ENCODE measurements at regions not wholly inside any gene's neighbourhood (a gene's known extent, or its start where the extent isn't known, plus 50 kb on each side); places are given as distances from the start of the nearest gene placed in this dataset.

- TF ChIP-seq, protein P1, sequence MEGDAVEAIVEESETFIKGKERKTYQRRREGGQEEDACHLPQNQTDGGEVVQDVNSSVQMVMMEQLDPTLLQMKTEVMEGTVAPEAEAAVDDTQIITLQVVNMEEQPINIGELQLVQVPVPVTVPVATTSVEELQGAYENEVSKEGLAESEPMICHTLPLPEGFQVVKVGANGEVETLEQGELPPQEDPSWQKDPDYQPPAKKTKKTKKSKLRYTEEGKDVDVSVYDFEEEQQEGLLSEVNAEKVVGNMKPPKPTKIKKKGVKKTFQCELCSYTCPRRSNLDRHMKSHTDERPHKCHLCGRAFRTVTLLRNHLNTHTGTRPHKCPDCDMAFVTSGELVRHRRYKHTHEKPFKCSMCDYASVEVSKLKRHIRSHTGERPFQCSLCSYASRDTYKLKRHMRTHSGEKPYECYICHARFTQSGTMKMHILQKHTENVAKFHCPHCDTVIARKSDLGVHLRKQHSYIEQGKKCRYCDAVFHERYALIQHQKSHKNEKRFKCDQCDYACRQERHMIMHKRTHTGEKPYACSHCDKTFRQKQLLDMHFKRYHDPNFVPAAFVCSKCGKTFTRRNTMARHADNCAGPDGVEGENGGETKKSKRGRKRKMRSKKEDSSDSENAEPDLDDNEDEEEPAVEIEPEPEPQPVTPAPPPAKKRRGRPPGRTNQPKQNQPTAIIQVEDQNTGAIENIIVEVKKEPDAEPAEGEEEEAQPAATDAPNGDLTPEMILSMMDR (IDR thresholded peaks at IDR 0.05) = no peak
- no peak for TF ChIP-seq ZFX (IDR thresholded peaks at IDR 0.05; ENCODE audit: borderline replicate concordance)
Measured at GRCh38 chr3:104781112-104781511, 585.6 kb upstream of the ALCAM start.

Data from 22Rv1 (cell line).